ENCODE measurements at regions not wholly inside any gene's neighbourhood (a gene's known extent, or its start where the extent isn't known, plus 50 kb on each side); places are given as distances from the start of the nearest gene placed in this dataset.
"Not testable (repeated sequence)": the region's sequence is repeated elsewhere in the genome, so short reads cannot be mapped to it uniquely, and the experiment has no call there.

- TF ChIP-seq CTCF (IDR thresholded peaks at IDR 0.05), result no peak
- ATAC-seq (ENCODE audit: low FRiP score) (no peak), DNase-seq (ENCODE audit: low spot score) (no peak)
Measured at GRCh38 chr1:60504206-60504840, 430.8 kb upstream of the C1orf87 start.

- TF ChIP-seq CTCF (IDR thresholded peaks at IDR 0.05), result no peak
- ATAC-seq (ENCODE audit: low FRiP score), result no peak
- DNase-seq (ENCODE audit: low spot score), result no peak
Measured at GRCh38 chr1:60503266-60503925, 429.8 kb upstream of the C1orf87 start.

- no peak for ATAC-seq (ENCODE audit: low FRiP score)
- TF ChIP-seq CTCF (IDR thresholded peaks at IDR 0.05), result no peak
- no peak for DNase-seq (ENCODE audit: low spot score)
Measured at GRCh38 chr1:60502506-60502905, 428.9 kb upstream of the C1orf87 start.

- not testable (repeated sequence) for DNase-seq (ENCODE audit: low spot score); ATAC-seq (ENCODE audit: low FRiP score)
Measured at GRCh38 chr1:60489916-60490480, 416.4 kb upstream of the C1orf87 start.

GRCh38 chr1:60488847-60489246 lies 415.3 kb upstream of the C1orf87 start:
- TF ChIP-seq CTCF (IDR thresholded peaks at IDR 0.05), result no peak
- no peak for DNase-seq (ENCODE audit: low spot score)
- ATAC-seq (ENCODE audit: low FRiP score), result peak; percentile 83

- no peak for DNase-seq (ENCODE audit: low spot score)
- no peak for TF ChIP-seq CTCF (IDR thresholded peaks at IDR 0.05)
- ATAC-seq (ENCODE audit: low FRiP score), result no peak
Measured at GRCh38 chr1:60487565-60488345, 414.2 kb upstream of the C1orf87 start.

- no peak for TF ChIP-seq CTCF (IDR thresholded peaks at IDR 0.05)
- DNase-seq (ENCODE audit: low spot score) (no peak), ATAC-seq (ENCODE audit: low FRiP score) (no peak)
Measured at GRCh38 chr1:60483509-60483908, 409.9 kb upstream of the C1orf87 start.
